ENCODE measurements at regions not wholly inside any gene's neighbourhood (a gene's known extent, or its start where the extent isn't known, plus 50 kb on each side); places are given as distances from the start of the nearest gene placed in this dataset.
"Not testable (repeated sequence)": the region's sequence is repeated elsewhere in the genome, so short reads cannot be mapped to it uniquely, and the experiment has no call there.

DNA sequence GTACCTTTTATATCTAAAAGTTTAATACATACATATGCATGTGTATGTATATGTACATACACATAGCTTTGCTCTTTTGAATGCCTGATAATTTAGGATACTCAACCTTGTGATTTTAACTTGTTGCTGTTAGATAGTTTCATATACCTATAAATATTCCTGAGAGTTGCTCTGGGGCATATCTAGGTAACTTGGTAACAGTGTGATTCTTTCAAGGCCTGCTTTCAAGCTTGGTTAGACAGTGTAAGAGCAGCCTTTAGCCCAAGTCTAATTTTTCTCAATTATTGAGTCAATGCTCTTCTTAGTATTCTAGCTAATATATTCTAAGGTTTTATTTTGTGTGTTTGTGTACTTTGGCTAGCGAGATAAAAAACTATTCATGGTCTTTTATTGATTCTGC, 762.1 kb upstream of the MIR17HG start:
- no peak for DNase-seq

DNA sequence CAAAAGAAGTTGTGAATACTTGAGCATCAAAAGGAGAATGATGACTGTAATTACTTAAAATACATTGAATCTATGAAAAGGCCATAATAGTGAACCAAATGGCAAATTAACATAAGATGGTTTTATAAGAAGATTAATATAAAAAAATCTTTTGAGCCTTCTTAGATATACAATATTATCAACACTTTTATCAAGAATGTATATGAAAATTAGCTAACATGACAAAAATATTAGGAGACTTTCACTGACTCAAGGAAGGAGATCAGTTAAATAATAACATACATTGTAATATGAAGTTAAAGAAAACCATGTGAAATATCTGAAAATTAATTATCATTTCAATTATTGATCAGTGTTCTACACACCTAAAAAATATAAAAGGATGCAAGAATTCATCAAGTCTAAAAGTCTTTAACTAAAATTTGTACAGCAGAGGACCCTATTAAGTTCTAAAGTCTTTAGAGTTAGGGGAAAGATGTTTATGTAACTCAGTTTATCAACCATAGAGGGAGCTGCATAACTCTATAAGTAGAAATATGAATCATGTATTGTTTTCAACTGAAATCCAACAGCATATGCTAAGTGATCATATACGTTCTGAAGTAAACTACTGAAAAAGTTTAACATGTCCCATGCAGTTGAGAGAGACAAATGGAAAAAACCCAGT, 756.1 kb upstream of the MIR17HG start:
- no peak for DNase-seq

DNA sequence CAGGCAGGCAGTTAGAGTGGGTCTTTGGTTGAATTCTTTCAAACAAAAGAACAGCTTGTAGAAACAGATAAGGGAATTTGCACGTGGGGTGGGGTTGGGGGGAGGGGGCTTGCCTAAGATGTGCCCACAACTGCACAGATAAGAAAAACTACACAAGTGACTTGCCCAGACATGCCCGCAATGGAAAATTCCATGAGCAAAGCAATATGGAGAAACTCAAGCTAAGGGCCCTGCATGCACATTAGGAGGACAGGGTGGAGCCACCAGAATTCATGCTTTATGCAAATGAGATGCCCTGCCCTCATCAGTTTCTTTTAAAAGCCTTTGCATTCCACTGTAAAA, 755.6 kb upstream of the MIR17HG start:
- DNase-seq, result no peak

- DNase-seq, result no peak
Measured at GRCh38 chr13:90592943-90593342, 754.5 kb upstream of the MIR17HG start.

DNA sequence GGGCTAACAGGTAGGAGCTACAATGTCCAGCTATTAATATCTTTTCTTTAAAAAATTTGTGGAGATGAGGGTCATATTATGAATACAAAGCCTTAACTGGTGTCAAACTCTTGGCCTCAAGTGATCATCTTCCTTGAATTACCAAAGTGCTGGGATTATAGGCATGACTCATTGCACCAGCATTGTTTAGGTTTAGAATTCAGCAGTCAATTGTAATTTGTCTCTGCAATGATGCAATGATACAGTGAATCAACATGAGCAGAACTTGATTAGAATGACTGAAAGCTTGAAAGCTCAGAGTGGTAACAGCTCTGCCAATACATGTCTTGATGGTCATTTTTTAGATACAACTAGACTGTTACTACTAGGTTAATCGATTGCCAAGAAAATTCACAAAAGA, 752.8 kb upstream of the MIR17HG start:
- DNase-seq, result no peak

- DNase-seq, result no peak
Measured at GRCh38 chr13:90605664-90606063, 741.8 kb upstream of the MIR17HG start.

DNA sequence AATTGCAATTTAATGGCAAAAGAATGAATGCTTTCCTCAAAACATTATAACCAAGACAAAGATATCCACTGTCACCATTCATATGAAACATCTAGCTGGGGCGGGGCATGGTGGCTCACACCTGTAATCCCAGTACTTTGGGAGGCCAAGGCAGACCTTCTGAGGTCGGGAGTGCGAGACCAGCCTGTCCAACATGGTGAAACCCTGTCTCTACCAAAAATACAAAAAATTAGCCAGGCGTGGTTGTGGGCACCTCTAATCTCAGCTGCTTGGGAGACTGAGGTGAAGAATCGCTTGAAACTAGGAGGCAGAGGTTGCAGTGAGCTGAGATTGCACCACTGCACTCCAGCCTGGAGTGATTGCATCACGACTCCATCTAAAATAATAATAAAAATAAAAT, 740.6 kb upstream of the MIR17HG start:
- not testable (repeated sequence) for DNase-seq

DNA sequence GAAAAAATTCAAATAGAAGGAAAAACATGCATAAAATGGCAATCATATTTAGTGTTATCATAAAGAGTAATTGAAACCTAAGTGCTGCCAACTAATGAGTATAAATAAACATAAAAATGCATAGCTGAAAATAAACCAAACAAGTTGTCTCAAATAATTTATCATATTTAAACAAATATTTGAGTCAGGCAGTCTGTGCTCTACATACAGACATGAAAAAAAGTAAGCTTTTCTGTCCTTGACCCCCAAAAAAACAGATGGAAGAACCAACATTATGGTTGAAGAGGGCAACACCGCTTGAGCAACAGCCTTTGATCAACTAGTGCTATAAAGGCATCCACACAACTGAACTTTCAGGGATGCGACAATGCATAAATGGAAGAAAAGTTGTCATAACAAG, 735.1 kb upstream of the MIR17HG start:
- DNase-seq, result no peak

DNA sequence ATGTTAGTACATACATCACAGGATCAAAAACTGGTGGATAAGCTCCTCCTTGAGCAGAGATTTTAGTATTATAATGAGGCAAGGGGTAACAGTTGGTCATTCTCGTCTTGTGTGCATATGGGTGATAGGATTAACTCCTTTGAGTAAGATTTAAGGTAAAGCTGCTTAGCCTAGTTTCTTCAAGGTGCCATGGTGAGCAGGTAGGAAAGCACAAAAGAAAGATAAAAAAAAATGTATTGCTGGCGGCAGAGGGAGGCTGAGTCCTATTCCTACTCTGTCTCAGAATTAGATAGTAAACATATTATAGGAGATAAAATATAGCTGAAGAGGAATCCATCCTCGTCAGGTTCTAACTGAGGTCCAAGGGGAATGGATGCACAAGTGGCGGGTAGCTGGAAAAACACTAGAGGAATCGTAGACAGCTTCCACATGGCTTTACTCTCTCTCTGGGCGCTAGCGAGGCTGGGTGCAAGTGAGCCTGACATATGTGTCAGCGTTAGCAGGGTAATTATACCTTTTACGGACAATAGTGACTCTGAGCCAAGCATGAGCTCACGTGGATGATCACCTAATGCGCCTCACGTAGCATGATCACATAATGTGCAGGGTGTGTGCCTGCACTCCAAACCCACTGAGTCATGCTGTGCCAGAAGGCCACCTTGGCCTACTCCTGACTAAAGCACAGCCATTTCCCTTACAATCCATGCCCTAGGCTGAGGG, 734.3 kb upstream of the MIR17HG start:
- DNase-seq, result no peak

GRCh38 chr13:90615236-90615635, 732.3 kb upstream of the MIR17HG start:
- no peak for DNase-seq

DNA sequence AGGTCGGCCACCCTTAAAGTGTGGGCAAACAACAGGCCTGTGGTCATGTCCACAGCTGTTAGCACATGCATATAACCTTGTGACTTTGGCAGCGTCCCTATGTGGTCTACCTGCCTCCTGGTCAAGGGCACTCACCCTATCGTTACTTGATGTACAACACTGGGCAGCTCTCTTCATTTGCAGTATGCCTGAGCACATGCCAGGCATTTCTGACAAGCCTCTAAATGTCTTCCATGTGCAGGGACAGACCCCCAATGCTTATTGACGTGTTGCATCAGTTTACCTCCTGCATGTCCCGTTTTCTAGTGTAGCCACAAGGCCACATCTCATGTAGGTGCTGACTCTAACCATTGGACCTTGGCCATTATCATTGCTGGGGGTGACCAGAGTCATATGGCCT, 731.7 kb upstream of the MIR17HG start:
- no peak for DNase-seq

- DNase-seq, result no peak
Measured at GRCh38 chr13:90618133-90618532, 729.4 kb upstream of the MIR17HG start.

DNA sequence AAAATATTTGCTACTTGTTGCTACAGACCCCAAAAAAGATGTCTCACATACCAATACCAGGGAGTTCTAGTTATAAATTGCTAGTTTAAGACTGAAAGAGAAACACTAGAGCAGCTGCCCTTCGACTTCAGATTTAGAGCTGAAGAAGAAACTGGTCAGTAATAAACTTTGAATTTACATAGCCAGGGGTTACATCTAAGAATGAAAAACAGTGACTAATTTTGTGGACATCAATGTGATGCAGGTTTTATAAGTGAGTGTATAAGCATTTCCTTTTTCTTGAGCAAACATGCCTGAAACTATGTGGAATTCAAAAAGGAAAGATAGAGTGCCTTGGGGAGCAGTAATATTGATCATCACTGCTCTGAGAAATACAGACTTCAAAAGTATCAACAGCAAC, 724.9 kb upstream of the MIR17HG start:
- no peak for DNase-seq

DNA sequence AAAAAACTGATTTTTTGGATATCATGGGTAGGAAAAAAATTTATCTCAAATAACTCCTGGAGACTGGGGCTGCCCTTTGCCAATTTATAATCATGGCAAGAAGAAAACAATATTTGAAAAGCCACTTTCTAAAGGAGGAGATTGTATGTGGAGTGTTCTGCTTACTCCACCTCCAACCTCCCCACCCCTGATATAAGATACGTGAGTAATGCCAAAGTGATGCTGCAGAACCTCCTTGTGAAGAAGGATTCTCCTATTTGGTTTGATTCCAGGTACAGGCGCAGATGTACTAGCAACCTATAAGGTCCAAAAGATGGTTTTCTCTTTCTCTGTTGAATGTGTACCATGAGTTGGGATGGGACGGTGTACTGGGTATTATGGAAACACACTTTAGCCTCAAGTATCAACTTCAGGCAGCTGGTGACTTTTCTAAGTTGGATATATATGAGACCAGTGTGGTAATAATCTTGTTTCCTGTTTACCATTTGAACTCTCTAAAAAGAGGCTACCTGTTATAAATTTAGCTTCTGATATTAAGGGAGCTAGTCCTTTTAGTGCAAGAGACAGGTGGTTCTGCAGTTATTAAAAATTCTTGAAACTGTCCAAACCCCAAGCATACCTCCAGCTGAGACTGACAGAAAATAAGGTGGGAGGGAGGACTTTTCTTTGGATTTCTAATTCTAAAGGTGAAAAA, 724.0 kb upstream of the MIR17HG start:
- no peak for DNase-seq

DNA sequence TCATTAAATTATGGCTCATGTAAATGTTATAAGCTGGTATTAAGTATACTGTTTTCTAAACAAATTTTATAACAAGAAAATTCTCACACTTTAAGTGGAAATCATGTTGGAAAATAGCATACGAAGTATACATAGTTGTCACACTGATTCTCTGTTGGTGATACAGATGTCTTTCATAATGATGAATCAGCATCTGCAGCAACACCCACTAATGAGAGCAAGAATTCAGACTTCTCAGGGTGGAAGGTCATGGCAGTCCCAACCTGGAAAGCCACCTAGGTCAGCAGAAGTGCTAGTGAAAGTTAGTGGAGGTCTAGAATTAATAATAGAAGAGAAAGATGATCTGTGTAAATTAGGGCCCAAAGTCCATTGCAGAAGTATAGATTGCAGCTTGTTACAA, 719.7 kb upstream of the MIR17HG start:
- DNase-seq, result no peak

DNA sequence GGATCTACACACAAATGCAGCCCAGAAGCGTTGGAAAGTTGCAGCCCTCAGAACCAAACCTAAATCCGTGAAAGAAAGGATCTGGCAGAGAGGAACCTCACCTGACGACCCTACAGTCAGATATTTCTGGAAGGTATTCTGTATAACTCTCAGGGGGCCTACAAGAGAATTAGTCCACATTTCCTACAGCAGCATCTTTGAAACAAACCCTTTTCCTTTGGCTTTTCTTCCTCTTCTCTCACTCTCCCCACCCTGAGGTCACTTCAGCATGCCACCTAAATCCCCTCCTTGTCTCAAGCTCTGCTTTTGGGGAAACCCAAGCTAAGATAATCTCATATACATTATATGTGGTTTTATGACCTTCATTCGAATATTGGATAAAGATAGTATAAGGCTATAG, 719.0 kb upstream of the MIR17HG start:
- DNase-seq, result no peak

GRCh38 chr13:90630716-90631115, 716.8 kb upstream of the MIR17HG start:
- no peak for DNase-seq

GRCh38 chr13:90632184-90632583, 715.3 kb upstream of the MIR17HG start:
- no peak for DNase-seq

DNA sequence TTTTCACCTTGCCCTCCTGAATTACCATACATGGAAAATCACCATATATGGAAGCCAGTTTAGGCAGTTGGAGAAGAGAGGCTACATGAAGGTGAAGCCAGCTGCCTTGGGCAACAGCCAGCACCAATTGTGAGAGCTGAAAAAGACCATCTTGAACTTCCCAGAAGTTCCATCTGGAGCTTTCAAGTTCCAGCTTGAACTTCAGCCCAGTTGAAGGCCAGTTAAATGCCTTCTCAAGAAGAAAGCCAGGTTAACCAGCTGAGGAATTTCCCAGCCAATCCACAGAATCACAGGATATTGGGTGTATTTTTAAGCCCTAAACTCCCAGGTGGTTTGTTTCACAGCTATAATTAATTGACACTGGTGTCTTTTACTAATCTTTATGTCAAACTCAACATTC, 713.6 kb upstream of the MIR17HG start:
- no peak for DNase-seq

DNA sequence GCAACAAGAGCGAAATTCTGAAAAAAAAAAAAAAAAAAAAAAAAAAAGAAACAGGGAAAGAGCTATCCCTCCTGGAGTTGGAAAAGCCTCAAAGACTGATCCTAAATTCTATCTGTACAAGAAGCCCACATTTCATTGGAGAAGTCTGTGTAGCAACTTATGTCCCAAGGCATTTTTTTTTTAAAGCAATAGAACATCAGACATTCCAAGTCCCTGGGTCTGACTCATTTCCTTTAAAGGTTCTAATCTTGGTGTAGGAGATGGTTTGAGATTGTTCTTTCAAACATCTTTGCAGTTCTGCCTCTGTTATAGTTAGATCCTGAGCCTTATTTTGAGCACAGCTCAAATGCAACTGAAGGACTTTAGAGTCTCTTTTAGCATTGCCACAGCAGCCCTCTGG, 706.5 kb upstream of the MIR17HG start:
- DNase-seq, result no peak

DNA sequence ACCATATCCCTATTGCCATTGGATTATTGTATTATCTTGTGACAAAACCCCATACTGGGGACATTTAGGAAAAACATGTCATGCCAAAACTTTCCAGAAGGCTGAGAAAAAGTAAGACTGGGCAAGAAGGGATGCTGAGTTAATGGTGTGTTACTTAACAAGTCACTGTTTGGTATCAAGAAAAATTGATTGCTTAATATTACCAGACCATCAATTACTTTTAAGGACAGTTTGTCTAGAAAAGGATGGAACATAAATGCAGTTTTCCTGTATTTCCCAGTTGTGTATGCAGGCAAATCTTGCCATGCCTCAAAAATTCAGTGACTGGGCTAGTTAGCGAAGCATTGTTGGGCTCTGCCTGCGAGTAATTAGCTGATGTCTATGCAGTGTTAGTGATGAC, 705.6 kb upstream of the MIR17HG start:
- DNase-seq, result no peak

- no peak for DNase-seq
Measured at GRCh38 chr13:90645582-90645981, 701.9 kb upstream of the MIR17HG start.

GRCh38 chr13:90648497-90648896, 699.0 kb upstream of the MIR17HG start:
- no peak for DNase-seq

GRCh38 chr13:90652036-90652435, 695.5 kb upstream of the MIR17HG start:
- DNase-seq, result no peak

DNA sequence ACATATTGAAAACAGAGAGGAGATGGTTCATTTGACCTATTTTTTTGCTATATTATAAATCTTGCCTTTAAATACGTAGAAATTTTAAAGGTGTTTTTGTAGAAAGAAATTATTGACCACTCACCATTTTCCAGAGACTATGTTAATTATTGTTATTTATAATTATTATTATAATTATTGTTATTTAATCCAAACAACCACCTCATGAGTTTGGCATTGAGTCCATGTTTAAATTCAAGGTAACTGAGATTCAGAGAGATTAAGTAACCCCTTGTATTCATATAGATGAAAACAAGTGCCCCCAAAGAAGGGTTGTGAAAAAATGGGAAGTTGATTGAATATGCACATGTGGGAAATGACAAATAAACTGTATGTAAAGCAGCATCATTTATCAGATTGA, 692.5 kb upstream of the MIR17HG start:
- DNase-seq, result no peak
